ENCODE measurements at regions not wholly inside any gene's neighbourhood (a gene's known extent, or its start where the extent isn't known, plus 50 kb on each side); places are given as distances from the start of the nearest gene placed in this dataset.

DNA sequence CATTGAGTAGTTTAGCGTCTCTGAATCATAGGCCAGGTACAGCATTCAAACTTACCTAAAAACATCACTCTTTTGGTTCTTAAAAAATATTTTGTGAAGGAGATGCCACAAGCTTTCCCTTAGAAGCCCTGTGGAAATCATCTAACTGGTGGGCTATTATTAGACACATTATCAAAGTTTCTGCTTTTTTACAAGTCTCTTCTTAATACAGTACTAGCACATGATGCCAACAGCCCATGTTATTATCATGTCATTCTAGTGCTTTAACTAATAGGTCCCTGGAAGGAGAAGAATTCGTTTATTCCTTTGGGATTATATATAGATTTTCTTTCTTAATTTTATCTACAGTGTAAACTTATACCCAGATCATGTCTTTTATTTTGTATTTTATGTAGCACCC is 146.0 kb upstream of the PTPRK start:
- no peak for ATAC-seq

GRCh38 chr6:128663238-128663637 is 142.8 kb upstream of the PTPRK start:
- no peak for ATAC-seq

- ATAC-seq = no peak
Measured at GRCh38 chr6:128659878-128660622, 139.7 kb upstream of the PTPRK start.

GRCh38 chr6:128659276-128659675 is 138.9 kb upstream of the PTPRK start:
- no peak for ATAC-seq

DNA sequence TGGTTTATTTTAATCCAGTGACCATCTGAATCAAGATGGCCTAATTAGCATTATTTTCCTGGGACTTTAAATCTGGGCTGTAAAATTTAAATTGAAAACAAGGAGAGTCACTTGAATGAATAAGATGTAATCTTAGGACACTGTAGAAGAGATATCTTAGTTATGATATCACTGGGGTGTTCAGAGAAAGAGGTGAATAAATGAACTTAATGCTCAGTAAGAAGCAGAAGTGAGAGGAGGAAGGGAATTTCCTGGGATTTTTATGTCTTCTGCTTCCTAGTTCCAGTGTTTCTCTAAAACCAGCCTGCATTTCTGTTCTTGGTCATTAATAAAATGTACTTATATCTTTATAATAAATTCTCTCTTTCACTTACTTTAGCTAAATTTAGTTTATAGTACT is 136.8 kb upstream of the PTPRK start:
- ATAC-seq = no peak

DNA sequence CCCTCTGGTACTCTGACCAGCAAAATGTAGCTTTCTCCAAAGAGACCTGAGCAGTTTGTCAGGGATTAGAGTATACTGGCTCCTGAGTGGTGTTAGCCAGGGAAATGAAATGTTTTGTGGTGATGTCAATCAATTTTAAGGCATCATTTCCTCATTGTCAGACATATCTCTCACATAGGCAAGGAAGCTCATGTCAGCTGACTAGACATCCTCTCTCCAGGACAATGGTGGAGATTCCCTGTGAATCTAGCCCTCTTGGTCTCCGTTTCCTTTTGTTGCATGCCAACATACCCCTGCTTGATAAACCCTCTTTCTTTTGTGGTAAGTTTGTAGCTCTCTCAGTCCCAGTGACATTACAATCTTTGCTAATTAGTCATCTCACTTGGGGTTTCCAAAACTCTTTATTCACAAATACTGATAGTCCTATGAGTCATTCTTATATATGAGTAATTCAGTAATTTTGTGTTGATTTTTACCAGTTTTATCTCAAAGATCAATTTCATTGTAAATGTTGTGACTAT is 135.6 kb upstream of the PTPRK start:
- peak; percentile 88 to 93 for ATAC-seq

DNA sequence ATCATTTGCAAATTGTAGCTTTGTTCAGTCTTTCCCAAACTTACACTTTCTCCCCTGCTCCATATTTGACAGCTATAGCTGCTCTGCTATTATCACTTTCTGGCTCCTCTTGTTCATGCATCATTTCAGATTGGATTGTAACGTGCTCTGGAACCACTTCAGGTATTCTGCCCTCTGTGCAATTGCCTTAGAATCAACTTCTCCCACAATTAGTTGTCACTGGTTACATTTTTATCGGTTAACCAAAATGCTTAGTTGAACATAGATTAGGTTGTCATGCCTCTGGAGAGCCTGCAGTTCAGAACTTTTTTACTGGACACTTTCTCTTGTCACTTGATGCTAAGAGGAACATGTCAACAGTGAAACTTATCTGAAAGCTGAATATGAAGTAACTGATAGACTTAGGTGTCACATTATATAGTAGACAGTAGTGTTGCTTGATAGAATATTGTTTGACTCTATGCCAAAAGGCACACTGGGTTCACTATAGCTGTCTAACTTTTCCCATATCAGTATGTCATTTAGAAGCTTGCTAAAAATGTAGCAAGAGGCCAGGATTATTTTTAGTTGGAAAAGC is 127.7 kb upstream of the PTPRK start:
- ATAC-seq = no peak

DNA sequence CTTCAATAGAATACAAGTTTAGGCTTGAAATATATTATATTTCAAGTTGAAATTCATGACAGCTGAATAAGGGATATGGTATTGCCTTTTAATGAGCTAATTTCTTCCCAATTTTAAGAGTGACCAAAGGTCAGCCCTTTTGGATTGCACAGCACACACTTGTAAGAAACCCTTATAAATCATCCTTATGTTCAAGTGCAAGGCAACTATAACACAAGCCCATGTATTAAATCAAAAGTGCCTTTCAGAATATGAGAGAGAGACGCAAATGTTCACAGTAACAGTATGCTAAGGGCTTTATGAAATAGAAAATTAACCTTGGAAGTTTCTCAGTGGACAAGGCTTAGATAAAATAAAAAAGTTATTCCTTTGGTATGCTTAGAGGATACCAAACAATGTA is 121.7 kb upstream of the PTPRK start:
- ATAC-seq = no peak

DNA sequence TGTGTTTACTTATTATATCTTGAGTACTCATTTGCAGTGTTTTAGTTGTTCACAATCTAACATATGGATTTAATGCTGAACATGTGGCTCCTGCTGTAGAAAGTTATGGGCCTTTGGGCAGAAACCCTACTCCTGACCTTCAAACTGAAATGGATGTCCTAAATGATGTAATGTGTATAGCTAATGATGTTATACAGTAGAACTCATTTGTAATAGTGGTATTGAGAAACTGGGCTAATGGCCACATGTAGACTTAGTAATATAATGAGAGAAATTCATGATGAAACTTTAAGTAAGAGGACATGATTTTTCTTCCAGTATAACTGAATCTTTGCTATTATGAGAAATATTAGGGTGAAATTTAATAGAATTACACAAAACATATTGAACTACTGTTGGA is 121.3 kb upstream of the PTPRK start:
- no peak for ATAC-seq

- no peak for ATAC-seq
Measured at GRCh38 chr6:128638817-128639216, 118.4 kb upstream of the PTPRK start.

DNA sequence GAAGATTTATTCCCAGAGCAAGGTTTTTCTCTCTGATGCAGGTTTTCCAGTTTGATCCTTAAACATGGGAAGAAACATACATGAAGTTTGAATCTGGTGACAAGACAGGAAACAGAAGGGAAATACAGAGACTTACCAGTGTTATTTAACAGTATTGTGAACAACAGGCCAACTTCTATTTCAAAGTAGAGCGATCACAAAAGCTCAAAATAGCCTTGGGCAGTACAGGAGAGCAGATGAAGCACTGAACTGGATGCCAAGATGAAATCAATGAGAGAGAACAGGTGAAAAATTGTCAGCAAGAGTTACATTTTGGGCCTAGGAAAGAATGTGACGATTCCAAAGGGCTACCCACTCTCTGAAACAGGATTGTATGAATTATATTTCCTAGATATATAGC is 114.8 kb upstream of the PTPRK start:
- no peak for ATAC-seq

DNA sequence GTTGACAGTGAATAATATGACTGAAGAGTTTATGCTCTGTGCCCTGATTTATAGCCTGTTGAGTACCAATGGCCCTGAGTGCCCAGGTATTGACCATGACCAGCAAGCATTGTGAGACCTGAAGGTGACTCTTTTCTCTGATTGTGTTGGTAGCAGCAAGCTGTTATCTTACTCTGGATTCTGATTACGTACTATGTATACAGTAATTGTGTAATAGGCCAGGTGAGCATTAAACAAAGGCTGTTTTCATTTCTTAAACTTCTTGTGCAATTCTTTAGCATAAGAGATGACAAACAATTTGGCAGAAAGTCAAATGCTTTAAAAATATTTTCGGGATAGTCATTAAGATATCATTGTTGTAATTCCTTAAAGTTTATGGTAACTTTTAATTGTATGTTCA is 111.7 kb upstream of the PTPRK start:
- ATAC-seq = no peak

GRCh38 chr6:128631031-128631430 is 110.6 kb upstream of the PTPRK start:
- ATAC-seq = no peak

GRCh38 chr6:128630213-128630612 is 109.8 kb upstream of the PTPRK start:
- ATAC-seq = no peak

DNA sequence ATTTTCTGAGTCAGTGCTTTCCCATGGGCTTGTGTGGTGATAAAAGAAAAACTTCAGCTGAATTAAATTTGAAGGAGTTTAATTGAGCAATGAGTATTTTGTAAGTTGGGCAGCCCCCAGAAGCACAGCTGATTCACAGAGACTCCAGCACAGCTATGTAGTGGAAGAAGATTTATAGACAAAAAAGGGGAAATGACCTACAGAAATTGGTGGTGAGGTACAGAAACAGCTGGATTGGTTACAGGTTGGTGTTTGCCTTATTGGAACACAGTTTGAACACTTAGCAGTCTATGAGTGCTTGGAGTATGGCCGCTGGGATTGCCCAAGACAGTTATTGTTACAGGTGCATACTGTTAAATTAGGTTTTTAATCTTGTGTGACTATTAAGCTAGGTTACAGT is 96.9 kb upstream of the PTPRK start:
- ATAC-seq = no peak

DNA sequence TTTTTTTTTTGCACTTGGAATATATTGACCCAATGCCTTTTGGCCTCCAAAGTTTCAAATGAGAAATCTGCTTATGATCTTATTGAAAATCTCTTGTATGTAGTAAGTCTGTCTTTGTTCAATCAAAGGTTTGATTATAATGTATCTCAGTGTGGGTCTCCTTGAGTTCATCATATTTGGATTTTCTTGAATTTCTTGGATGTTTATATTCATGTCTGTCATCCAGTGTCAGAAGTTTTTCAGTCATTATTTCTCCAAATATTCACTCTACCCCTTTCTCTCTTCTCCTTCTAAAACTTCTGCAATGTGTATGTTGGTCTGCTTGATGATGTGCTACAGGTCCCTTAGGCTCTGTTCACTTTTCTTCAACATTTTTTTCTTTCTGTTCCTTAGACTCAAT is 95.9 kb upstream of the PTPRK start:
- ATAC-seq = no peak

GRCh38 chr6:128606611-128607010 is 86.2 kb upstream of the PTPRK start:
- no peak for ATAC-seq

GRCh38 chr6:128605961-128606360 is 85.6 kb upstream of the PTPRK start:
- ATAC-seq = no peak

GRCh38 chr6:128601060-128601459 is 80.7 kb upstream of the PTPRK start:
- no peak for ATAC-seq

GRCh38 chr6:128600397-128600951 is 80.1 kb upstream of the PTPRK start:
- ATAC-seq = no peak

DNA sequence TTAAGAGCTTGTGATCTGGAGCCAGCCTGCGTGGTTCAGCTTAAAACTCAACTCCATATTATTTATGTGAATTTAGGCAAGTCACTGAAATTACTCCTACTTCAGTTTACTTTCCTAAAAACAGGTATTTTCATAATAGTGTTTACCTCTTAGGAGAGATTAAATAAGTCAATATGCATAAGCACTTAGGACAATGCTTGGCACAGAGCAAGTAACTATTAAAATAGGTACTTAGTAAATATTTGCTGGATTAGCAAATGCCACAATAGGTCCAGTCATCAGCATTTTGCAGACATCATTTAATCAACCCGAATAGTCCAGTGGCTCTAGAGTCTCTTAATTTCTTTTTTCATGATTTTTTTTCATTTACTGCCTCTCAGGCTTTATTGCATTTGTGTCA is 78.6 kb upstream of the PTPRK start:
- ATAC-seq = no peak

DNA sequence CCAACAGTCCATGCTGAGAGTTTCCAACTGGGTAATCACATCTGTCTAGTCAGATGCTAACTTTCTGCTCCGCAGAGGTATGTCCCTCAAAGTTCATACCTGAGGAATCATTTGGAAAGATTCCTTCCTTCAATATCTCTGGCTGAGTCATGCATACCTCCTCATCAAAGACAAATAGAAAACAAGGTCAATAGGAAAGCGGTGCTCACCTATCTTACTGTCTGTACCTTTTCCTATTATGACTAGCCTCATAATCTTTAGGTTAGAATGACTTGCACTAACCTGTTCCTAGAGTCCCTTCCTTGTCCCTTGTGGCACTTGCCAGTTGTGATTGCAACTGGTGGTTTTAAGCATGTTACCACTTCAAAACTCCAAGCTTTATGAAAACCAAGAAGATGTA is 78.2 kb upstream of the PTPRK start:
- no peak for ATAC-seq

GRCh38 chr6:128597956-128598355 is 77.6 kb upstream of the PTPRK start:
- ATAC-seq = no peak

DNA sequence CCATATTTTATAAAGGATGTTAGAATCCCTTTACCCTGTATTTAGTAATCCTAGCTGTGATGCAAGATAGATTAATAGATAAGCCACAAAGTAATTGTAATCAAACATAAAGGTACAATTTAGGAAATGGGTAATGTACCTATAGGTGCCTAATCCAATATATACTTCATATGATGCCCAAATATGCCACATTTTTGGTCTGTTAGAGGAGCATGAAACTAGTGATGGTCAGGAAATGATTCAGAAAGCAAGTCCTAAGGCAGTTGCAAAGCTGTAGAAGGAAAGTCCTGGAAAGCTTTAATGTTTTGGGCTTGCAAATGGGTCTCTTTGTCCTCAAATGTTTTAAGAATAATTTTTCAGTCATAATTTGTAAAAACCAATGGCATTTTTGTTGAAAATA is 76.6 kb upstream of the PTPRK start:
- no peak for ATAC-seq

Data from activated CD4-positive, CD25-positive, alpha-beta regulatory T cell treated with anti-CD3 and anti-CD28 coated beads, Interleukin-2, amount 50 U/mL, for 24 hours (primary cell).